Thyroid gland (tissue), 4 donors: ENCODE measurements at regions not wholly inside any gene's neighbourhood (a gene's known extent, or its start where the extent isn't known, plus 50 kb on each side); places are given as distances from the start of the nearest gene placed in this dataset.

ENCODE experiments used
- DNase-seq, 2 donors: peaks; one replicate each; pipeline ENCODE4 v3.0.0-alpha.2; 2019
- H3K27ac ChIP-seq, 3 donors: fragments of 200-600 bp; sonication (generic); 1 replicate in 2 of 3; 2 replicates in 1 of 3; pipeline ENCODE4 v1.5.1; 2016 to 2019; ENCODE audit warnings: mild to moderate bottlenecking in 1 of 3, moderate library complexity in 1 of 3
- H3K27me3 ChIP-seq: fragments of 200-600 bp; sonication (generic); one replicate; pipeline ENCODE4 v1.5.1; 2019
- H3K36me3 ChIP-seq, 2 donors: fragments of 200-600 bp; sonication (generic); one replicate each; pipeline ENCODE4 v1.5.1; 2016 to 2019
- H3K4me1 ChIP-seq, 2 donors: fragments of 200-600 bp; sonication (generic); one replicate each; pipeline ENCODE4 v1.5.1; 2017 to 2019
- H3K4me3 ChIP-seq, 3 donors: fragments of 200-600 bp; sonication (generic); replicated peaks in 1 of 3; 1 replicate in 2 of 3; 2 replicates in 1 of 3; pipeline ENCODE4 v1.5.1; 2016; ENCODE audit warnings: mild to moderate bottlenecking in 1 of 3
- H3K9me3 ChIP-seq: fragments of 200-600 bp; sonication (generic); one replicate; pipeline ENCODE4 v1.5.1; 2017
- CTCF ChIP-seq, 6 experiments: fragments of 200-600 bp in 3 of 6; fragments of 450-650 bp in 3 of 6; sonication (generic) in 3 of 6; IDR thresholded peaks; one replicate each; pipeline ENCODE4 v1.5.1; 2016 to 2019; ENCODE audit warnings: antibody characterized with exemption in 6 of 6, mild to moderate bottlenecking in 2 of 6, inconsistent platforms in 1 of 6, moderate library complexity in 1 of 6
- POLR2A ChIP-seq, 2 donors: fragments of 450-650 bp; IDR thresholded peaks; one replicate each; pipeline ENCODE4 v1.6.1; 2017; ENCODE audit warnings: antibody characterized with exemption in 2 of 2, mild to moderate bottlenecking in 2 of 2, moderate library complexity in 1 of 2
- WGBS, 2 donors: methylation state at CpG; one replicate each; pipeline ENCODE4 v1.1.5; 2017; 5-methylcytosine and 5-hydroxymethylcytosine counted together
- intact Hi-C: fragments of 100-400 bp; cut with DNase I; formaldehyde crosslinking; loops from one replicate; pipeline ENCODE4 v1.15.1; 2023

DNA sequence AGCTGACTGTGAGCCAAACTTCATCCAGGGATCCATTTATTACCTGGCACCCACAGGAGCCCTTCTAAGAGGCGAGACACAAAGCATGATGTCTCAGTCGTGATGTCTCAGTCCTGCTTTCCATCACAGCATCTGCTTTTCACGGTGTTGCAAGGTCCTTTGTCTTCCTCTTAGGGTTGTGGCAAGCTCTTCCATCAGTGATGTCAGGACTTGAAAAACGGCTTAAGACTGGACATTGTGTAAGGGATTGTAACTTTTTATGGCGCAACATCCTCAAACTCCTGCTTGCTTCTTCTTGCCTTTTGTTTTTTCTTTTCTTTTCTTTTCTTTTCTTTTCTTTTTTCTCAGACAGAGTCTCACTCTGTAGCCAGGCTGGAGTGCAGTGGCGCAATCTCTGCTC is 586.5 kb upstream of the TMEM132C start:
- WGBS, 2 donors, result 78 to 82% methylated on average over 6 of the region's 6 CpGs
- DNase-seq, result no peak
- no peak for TF ChIP-seq POLR2A (IDR thresholded peaks at IDR 0.05)
- TF ChIP-seq CTCF (IDR thresholded peaks at IDR 0.05), result no peak
- no peak overlapping the region for H3K27ac ChIP-seq
- H3K36me3 ChIP-seq, result no peaks in the 10 kb centered on the region
- no peaks in the 10 kb centered on the region for H3K4me1 ChIP-seq
- no peaks in the 10 kb centered on the region for H3K9me3 ChIP-seq
- intact Hi-C loops, result no loop called here
- H3K4me3 ChIP-seq, result no peak overlapping the region
- no peaks in the 10 kb centered on the region for H3K27me3 ChIP-seq

DNA sequence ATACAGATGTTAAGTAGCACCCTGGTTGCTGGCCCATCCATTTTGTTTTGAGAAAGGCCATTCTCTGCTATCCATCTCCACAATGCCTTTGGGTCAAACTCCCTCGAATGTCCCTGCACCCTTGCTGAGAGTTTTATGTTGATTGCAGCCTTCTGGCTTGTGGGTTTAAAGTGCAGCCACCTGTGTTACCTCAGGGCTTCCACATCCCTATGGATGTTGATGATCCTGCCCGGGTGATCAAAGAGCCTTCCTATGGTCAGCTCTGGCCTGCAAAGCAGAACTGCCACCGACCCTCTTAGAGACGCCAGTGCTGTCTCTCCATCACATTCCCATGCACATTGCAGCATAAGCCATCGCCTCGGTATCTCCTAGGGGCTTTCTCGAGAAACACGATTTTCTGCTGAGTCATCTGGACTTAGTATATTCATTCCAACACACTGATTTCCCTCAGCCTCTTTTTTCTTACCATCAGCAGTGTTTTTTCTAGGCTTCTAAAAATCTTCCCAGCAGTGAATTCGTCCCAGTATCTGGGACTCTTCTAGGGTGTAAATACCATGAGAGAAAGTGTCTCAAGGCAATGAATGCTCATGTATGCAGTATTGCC is 585.7 kb upstream of the TMEM132C start:
- Histone ChIP-seq H3K27me3 (no peaks in the 10 kb centered on the region), H3K4me3 (no peak overlapping the region), H3K9me3 (no peaks in the 10 kb centered on the region), H3K4me1 (no peaks in the 10 kb centered on the region), H3K36me3 (no peaks in the 10 kb centered on the region), H3K27ac (no peak overlapping the region)
- intact Hi-C loops, result no loop called here
- DNase-seq, result no peak
- WGBS, 2 donors, result 75 to 78% methylated on average over 9 of the region's 9 CpGs
- TF ChIP-seq CTCF (IDR thresholded peaks at IDR 0.05) (no peak), POLR2A (IDR thresholded peaks at IDR 0.05) (no peak)

DNA sequence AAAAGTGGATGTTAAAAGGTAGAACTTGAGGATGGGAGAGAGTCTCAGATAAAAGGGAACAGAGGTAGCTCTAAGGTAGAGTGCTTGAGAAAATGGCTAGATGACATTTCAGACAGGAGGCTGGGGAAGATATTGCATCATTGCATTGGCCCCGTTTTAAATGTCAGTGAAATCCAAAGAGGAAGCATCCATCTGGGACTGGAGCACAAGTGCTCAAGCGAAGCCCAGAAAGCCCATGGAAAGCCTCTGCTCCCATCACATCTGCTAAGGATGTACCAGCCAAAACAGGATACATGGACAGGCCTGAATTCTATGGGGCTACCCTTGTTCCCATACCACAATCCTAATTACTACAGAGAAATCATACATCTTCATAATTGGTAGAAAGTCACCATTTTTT is 581.5 kb upstream of the TMEM132C start:
- no peak for DNase-seq
- Histone ChIP-seq H3K4me3 (no peak overlapping the region), H3K27ac (no peak overlapping the region), H3K4me1 (no peaks in the 10 kb centered on the region), H3K9me3 (no peaks in the 10 kb centered on the region), H3K27me3 (no peaks in the 10 kb centered on the region), H3K36me3 (no peaks in the 10 kb centered on the region)
- TF ChIP-seq POLR2A (IDR thresholded peaks at IDR 0.05) (no peak), CTCF (IDR thresholded peaks at IDR 0.05) (no peak)
- intact Hi-C loops, result no loop called here
- 71 to 72% methylated on average over 2 of the region's 2 CpGs for WGBS, 2 donors

DNA sequence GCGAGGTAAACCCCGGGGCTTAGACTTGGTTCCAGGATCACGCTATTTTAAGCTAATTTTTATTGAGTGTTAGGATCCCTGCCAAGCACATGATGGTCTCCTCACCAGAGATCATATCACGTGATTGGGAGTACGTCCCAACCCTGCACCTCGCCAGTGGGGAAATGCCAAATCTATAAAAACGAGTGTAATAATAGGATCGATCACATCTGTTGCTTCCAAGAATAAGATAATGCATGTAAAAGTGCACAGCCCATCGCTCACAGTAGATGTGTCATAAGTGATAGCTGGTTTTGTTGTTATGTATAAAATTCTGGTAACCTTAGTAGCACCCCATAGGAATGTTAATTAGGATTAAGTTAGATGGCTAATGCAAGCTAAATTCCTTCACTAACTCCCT is 581.0 kb upstream of the TMEM132C start:
- TF ChIP-seq CTCF (IDR thresholded peaks at IDR 0.05), result no peak
- TF ChIP-seq POLR2A (IDR thresholded peaks at IDR 0.05), result no peak

DNA sequence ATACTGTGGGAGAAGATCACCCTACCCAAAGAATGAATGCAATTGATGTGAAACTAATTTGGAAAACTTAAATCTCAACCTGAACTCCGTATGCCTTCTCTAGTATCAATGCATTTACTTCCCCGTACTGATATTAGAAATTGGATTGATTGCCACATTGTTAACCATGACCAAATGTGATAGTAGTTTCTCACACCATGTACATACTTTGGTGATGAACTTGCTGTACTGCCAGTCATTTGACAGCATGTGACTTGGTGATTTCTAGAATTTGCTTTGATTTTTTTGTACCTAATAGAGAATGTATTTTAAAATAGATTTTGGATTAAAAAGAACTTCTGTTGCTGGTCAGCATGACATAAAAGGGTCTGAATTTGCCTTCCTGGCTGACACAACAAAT is 579.8 kb upstream of the TMEM132C start:
- intact Hi-C loops, result no loop called here
- WGBS, 2 donors, result 29 to 42% methylated on average over 2 of the region's 2 CpGs

More for the DNA sequence above, 581.0 kb upstream of the TMEM132C start:
- no peaks in the 10 kb centered on the region for H3K27me3 ChIP-seq
- H3K9me3 ChIP-seq, result no peaks in the 10 kb centered on the region
- DNase-seq, result no peak
- intact Hi-C loops, result no loop called here
- no peak overlapping the region for H3K27ac ChIP-seq
- H3K36me3 ChIP-seq, result no peaks in the 10 kb centered on the region
- 80 to 89% methylated on average over 9 of the region's 9 CpGs for WGBS, 2 donors
- no peak overlapping the region for H3K4me3 ChIP-seq
- H3K4me1 ChIP-seq, result no peaks in the 10 kb centered on the region

More for the DNA sequence above, 579.8 kb upstream of the TMEM132C start:
- no peaks in the 10 kb centered on the region for H3K9me3 ChIP-seq
- H3K4me3 ChIP-seq, result no peak overlapping the region
- no peaks in the 10 kb centered on the region for H3K4me1 ChIP-seq
- DNase-seq, result no peak
- no peaks in the 10 kb centered on the region for H3K36me3 ChIP-seq
- TF ChIP-seq CTCF (IDR thresholded peaks at IDR 0.05) (no peak), POLR2A (IDR thresholded peaks at IDR 0.05) (no peak)
- H3K27me3 ChIP-seq, result no peaks in the 10 kb centered on the region
- no peak overlapping the region for H3K27ac ChIP-seq
